GM18909 (cell line): ENCODE measurements at regions not wholly inside any gene's neighbourhood (a gene's known extent, or its start where the extent isn't known, plus 50 kb on each side); places are given as distances from the start of the nearest gene placed in this dataset.
"Not testable (repeated sequence)": the region's sequence is repeated elsewhere in the genome, so short reads cannot be mapped to it uniquely, and the experiment has no call there.

Experiments used
- ATAC-seq: cut with Tn5 transposase; IDR thresholded peaks from one replicate; pipeline ENCODE4 v1.9.1; 2021; ENCODE audit warnings: mild to moderate bottlenecking; ENCODE audit not compliant: unreplicated experiment, poor library complexity

GRCh38 chrX:819684-820083 is 189.1 kb downstream of the SHOX start:
- no peak for ATAC-seq

- ATAC-seq = no peak
These were observed 187.2 kb downstream of the SHOX start for GRCh38 chrX:817759-818300.

- not testable (repeated sequence) for ATAC-seq
These were observed 186.6 kb downstream of the SHOX start for GRCh38 chrX:817147-817546.

GRCh38 chrX:816411-816810 is 185.8 kb downstream of the SHOX start:
- ATAC-seq = no peak

GRCh38 chrX:810186-810585 is 179.6 kb downstream of the SHOX start:
- ATAC-seq = no peak

GRCh38 chrX:809081-809480 is 178.5 kb downstream of the SHOX start:
- ATAC-seq = no peak

- ATAC-seq = no peak
These were observed 176.0 kb downstream of the SHOX start for GRCh38 chrX:806586-806985.

- no peak for ATAC-seq
These were observed 175.4 kb downstream of the SHOX start for GRCh38 chrX:805988-806387.

- no peak for ATAC-seq
These were observed 174.6 kb downstream of the SHOX start for GRCh38 chrX:805103-805670.

GRCh38 chrX:802846-803245 is 172.3 kb downstream of the SHOX start:
- ATAC-seq = no peak

- no peak for ATAC-seq
These were observed 169.2 kb downstream of the SHOX start for GRCh38 chrX:799808-800207.

- ATAC-seq = no peak
These were observed 163.7 kb downstream of the SHOX start for GRCh38 chrX:794311-794710.

GRCh38 chrX:793216-793770 is 162.7 kb downstream of the SHOX start:
- no peak for ATAC-seq

- no peak for ATAC-seq
These were observed 161.0 kb downstream of the SHOX start for GRCh38 chrX:791479-792034.

GRCh38 chrX:790783-791360 is 160.3 kb downstream of the SHOX start:
- no peak for ATAC-seq

GRCh38 chrX:790041-790506 is 159.5 kb downstream of the SHOX start:
- no peak for ATAC-seq

- ATAC-seq = no peak
These were observed 158.5 kb downstream of the SHOX start for GRCh38 chrX:789096-789495.

GRCh38 chrX:786441-786881 is 155.9 kb downstream of the SHOX start:
- ATAC-seq = no peak

GRCh38 chrX:784829-785228 is 154.2 kb downstream of the SHOX start:
- ATAC-seq = no peak

- ATAC-seq = no peak
These were observed 150.9 kb downstream of the SHOX start for GRCh38 chrX:781224-782204.
